HEK293 (cell line): ENCODE measurements at regions not wholly inside any gene's neighbourhood (a gene's known extent, or its start where the extent isn't known, plus 50 kb on each side); places are given as distances from the start of the nearest gene placed in this dataset.

Experiments used
- ATF2 ChIP-seq: fragments of 450-650 bp; formaldehyde crosslinking; IDR thresholded peaks from 2 replicates; pipeline ENCODE4 v1.5.1; 2016; ENCODE audit warnings: missing biosample characterization, missing genetic modification characterization, low read depth
- KLF8 ChIP-seq: fragments of 450-650 bp; formaldehyde crosslinking; IDR thresholded peaks from 2 replicates; pipeline ENCODE4 v1.5.1; 2016; ENCODE audit warnings: missing biosample characterization, missing genetic modification characterization
- PRDM1 ChIP-seq: fragments of 450-650 bp; formaldehyde crosslinking; IDR thresholded peaks from 2 replicates; pipeline ENCODE4; 2016; ENCODE audit warnings: missing biosample characterization, missing genetic modification characterization
- ZFP41 ChIP-seq: fragments of 450-650 bp; formaldehyde crosslinking; IDR thresholded peaks from 2 replicates; pipeline ENCODE4 v1.5.1; 2016; ENCODE audit warnings: missing biosample characterization, missing genetic modification characterization, borderline replicate concordance
- ZNF121 ChIP-seq: fragments of 450-650 bp; formaldehyde crosslinking; IDR thresholded peaks from 2 replicates; pipeline ENCODE4 v1.5.1; 2016; ENCODE audit warnings: missing biosample characterization, missing genetic modification characterization
- ZNF274 ChIP-seq, 2 experiments: fragments of 200-500 bp in 1 of 2; fragments of 450-650 bp in 1 of 2; sonication (Bioruptor generic) in 1 of 2; formaldehyde crosslinking in 1 of 2; IDR thresholded peaks; 2 replicates each; pipeline versions ENCODE4 v1.5.1 to v1.6.1; 2014 to 2016; ENCODE audit warnings: borderline replicate concordance in 1 of 2, inconsistent platforms in 1 of 2, low read length in 1 of 2, missing biosample characterization in 1 of 2, missing genetic modification characterization in 1 of 2
- ZNF391 ChIP-seq: fragments of 450-650 bp; formaldehyde crosslinking; IDR thresholded peaks from 2 replicates; pipeline ENCODE4 v1.5.1; 2016; ENCODE audit warnings: low read depth, missing biosample characterization, missing genetic modification characterization, borderline replicate concordance
- ZNF530 ChIP-seq: fragments of 450-650 bp; formaldehyde crosslinking; IDR thresholded peaks from 2 replicates; pipeline ENCODE4 v1.5.1; 2016; ENCODE audit warnings: low read depth, missing biosample characterization, missing genetic modification characterization
- ZNF76 ChIP-seq: fragments of 450-650 bp; formaldehyde crosslinking; IDR thresholded peaks from 2 replicates; pipeline ENCODE4; 2016; ENCODE audit warnings: low read depth, missing biosample characterization, missing genetic modification characterization, borderline replicate concordance
- ZSCAN23 ChIP-seq: fragments of 450-650 bp; formaldehyde crosslinking; IDR thresholded peaks from 2 replicates; pipeline ENCODE4 v1.5.1; 2016; ENCODE audit warnings: missing biosample characterization, missing genetic modification characterization
- TF ChIP-seq, protein P1 (sequence below): fragments of 450-650 bp; formaldehyde crosslinking; IDR thresholded peaks from 2 replicates; pipeline ENCODE4 v1.5.1; 2016; ENCODE audit warnings: missing biosample characterization, missing genetic modification characterization
- TF ChIP-seq, protein P2 (sequence below): fragments of 450-650 bp; formaldehyde crosslinking; IDR thresholded peaks from 2 replicates; pipeline ENCODE4 v1.5.1; 2016; ENCODE audit warnings: missing biosample characterization, missing genetic modification characterization

GRCh38 chr5:143730112-143730801 lies 81.7 kb upstream of the HMHB1 start:
- no peak for TF ChIP-seq ZSCAN23 (tag by site-specific recombination)
- TF ChIP-seq ZNF121 (tag by site-specific recombination), result no peak
- TF ChIP-seq KLF8, result no peak
- TF ChIP-seq PRDM1, result no peak
- TF ChIP-seq ZNF530 (tag by site-specific recombination), result no peak
- no peak for TF ChIP-seq ZNF274 (IDR thresholded peaks at IDR 0.05; ENCODE audit: low read length)
- TF ChIP-seq ZNF274 (tag by site-specific recombination; IDR thresholded peaks at IDR 0.05; ENCODE audit: borderline replicate concordance), result no peak
- TF ChIP-seq, protein P1, sequence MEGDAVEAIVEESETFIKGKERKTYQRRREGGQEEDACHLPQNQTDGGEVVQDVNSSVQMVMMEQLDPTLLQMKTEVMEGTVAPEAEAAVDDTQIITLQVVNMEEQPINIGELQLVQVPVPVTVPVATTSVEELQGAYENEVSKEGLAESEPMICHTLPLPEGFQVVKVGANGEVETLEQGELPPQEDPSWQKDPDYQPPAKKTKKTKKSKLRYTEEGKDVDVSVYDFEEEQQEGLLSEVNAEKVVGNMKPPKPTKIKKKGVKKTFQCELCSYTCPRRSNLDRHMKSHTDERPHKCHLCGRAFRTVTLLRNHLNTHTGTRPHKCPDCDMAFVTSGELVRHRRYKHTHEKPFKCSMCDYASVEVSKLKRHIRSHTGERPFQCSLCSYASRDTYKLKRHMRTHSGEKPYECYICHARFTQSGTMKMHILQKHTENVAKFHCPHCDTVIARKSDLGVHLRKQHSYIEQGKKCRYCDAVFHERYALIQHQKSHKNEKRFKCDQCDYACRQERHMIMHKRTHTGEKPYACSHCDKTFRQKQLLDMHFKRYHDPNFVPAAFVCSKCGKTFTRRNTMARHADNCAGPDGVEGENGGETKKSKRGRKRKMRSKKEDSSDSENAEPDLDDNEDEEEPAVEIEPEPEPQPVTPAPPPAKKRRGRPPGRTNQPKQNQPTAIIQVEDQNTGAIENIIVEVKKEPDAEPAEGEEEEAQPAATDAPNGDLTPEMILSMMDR (tag by site-specific recombination), result no peak
- TF ChIP-seq, protein P2, sequence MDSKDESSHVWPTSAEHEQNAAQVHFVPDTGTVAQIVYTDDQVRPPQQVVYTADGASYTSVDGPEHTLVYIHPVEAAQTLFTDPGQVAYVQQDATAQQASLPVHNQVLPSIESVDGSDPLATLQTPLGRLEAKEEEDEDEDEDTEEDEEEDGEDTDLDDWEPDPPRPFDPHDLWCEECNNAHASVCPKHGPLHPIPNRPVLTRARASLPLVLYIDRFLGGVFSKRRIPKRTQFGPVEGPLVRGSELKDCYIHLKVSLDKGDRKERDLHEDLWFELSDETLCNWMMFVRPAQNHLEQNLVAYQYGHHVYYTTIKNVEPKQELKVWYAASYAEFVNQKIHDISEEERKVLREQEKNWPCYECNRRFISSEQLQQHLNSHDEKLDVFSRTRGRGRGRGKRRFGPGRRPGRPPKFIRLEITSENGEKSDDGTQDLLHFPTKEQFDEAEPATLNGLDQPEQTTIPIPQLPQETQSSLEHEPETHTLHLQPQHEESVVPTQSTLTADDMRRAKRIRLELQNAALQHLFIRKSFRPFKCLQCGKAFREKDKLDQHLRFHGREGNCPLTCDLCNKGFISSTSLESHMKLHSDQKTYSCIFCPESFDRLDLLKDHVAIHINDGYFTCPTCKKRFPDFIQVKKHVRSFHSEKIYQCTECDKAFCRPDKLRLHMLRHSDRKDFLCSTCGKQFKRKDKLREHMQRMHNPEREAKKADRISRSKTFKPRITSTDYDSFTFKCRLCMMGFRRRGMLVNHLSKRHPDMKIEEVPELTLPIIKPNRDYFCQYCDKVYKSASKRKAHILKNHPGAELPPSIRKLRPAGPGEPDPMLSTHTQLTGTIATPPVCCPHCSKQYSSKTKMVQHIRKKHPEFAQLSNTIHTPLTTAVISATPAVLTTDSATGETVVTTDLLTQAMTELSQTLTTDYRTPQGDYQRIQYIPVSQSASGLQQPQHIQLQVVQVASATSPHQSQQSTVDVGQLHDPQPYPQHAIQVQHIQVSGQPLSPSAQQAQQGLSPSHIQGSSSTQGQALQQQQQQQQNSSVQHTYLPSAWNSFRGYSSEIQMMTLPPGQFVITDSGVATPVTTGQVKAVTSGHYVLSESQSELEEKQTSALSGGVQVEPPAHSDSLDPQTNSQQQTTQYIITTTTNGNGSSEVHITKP (tag by site-specific recombination), result no peak
- no peak for TF ChIP-seq ZNF76 (tag by site-specific recombination)
- TF ChIP-seq ATF2 (tag by site-specific recombination), result no peak
- TF ChIP-seq ZNF391 (tag by site-specific recombination), result no peak
- TF ChIP-seq ZFP41 (tag by site-specific recombination), result no peak
